ENCODE measurements at regions not wholly inside any gene's neighbourhood (a gene's known extent, or its start where the extent isn't known, plus 50 kb on each side); places are given as distances from the start of the nearest gene placed in this dataset.
"Not testable (repeated sequence)": the region's sequence is repeated elsewhere in the genome, so short reads cannot be mapped to it uniquely, and the experiment has no call there.

DNA sequence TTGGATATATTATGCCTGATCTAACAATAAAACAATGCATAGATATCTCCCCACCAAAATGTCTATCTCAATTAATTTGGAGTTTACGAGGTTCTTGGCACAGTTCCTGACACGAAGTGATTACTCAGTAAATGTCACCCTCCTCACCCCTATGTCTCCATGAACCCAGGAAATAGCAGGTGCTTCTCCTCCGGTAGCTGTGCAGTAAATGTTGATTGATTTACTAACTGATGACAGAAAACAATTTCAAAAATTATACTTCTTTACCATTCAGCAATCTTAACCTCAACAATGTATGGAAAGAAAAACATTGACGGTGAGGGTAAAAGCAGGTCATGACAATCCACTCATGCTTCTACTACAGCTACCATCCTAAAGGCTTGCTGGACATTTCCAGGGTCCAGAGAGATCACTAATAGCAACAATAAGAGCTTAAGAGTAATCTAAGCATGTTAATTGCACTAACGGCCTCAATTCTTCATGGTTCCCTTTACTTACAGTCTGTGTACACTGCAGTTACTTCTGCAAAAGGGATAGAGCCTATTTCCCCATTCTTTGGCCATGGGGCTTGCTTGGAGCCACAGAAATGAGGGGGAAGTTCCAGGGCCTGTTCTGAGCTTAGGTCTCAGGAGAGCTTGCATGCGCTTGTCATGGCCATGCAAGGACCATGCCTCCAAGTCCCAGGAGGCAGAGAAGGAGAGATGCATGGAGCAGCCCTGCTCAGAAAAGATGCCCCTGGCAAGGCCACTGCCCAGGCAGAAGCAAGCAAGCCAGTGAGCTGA lies 222.6 kb downstream of the ATP6V0E2 start:
- POLR2A ChIA-PET: not testable (repeated sequence)

DNA sequence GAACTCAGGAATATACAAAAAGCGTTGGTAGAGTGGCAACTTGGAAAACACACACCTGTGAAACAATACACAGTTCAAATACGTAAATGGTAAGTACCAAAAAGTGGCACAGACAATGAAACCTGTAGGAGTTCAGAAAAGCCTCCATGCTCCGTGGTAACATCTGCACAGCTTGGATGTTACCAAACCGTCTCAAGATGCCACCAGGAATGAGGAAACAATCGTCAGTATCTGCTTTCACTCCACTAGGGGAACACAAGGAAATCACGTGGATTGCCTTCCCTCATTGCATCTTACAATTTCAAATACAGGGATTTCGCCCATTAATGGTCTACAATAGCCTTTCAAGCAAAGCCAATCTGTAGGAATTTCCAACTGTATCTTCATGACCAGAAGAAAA lies 224.6 kb upstream of the LRRC61 start:
- H3K9me3 Mint-ChIP-seq, H3K27me3 Mint-ChIP-seq, H3K4me3 Mint-ChIP-seq: not testable (repeated sequence)

More for the DNA sequence above, 222.6 kb downstream of the ATP6V0E2 start:
- DNase-seq; H3K27me3 Mint-ChIP-seq; H3K27me3 ChIP-seq (replicated peaks in 1 of 2; ENCODE audit: control insufficient read depth in 2 of 2, extremely low read depth in 1 of 2, insufficient read depth in 2 of 2, low read length in 1 of 2); H3K4me1 Mint-ChIP-seq; H3K36me3 ChIP-seq (ENCODE audit: control insufficient read depth in 2 of 2, extremely low read depth in 1 of 2, insufficient read depth in 1 of 2, low read length in 1 of 2); H3K27ac Mint-ChIP-seq; ATAC-seq (replicated peaks in 1 of 4); H3K4me3 ChIP-seq (ENCODE audit: control insufficient read depth in 1 of 2, extremely low read depth in 1 of 2, low read length in 1 of 2); H3K27ac ChIP-seq (ENCODE audit: low read length); H3K9me3 Mint-ChIP-seq; H3K4me1 ChIP-seq (ENCODE audit: control insufficient read depth in 1 of 2, extremely low read depth in 1 of 2, insufficient read depth in 2 of 2, low read length in 2 of 2); CTCF ChIA-PET; H3K9me3 ChIP-seq; H3K36me3 Mint-ChIP-seq; H3K4me3 Mint-ChIP-seq: not testable (repeated sequence)
- WGBS (ENCODE audit: insufficient coverage): 83% methylated on average over 1 of the region's 6 CpGs

DNA sequence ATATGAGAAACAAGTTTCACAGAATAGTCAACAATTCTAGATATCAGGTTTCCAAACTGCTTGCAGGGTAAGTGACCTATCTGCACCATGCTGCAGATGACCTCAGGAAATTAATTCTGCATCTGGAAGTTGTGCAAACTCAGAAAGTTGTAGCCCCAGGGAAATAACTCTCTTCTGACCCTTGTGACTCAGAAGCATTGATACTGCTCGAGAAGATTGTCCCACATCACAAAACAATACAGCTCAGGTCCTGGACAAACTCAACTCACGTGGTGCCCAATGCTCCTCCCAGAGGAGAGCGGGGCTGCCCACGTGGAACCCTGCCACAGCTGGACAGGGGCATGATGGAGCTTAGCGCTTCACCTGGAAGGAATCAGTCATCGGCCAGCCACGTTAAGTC lies 221.9 kb upstream of the LRRC61 start:
- H3K36me3 ChIP-seq (ENCODE audit: control insufficient read depth in 2 of 2, extremely low read depth in 1 of 2, insufficient read depth in 1 of 2, low read length in 1 of 2); H3K4me1 ChIP-seq (ENCODE audit: control insufficient read depth in 1 of 2, extremely low read depth in 1 of 2, insufficient read depth in 2 of 2, low read length in 2 of 2); H3K27ac Mint-ChIP-seq; H3K4me3 ChIP-seq (ENCODE audit: control insufficient read depth in 1 of 2, extremely low read depth in 1 of 2, low read length in 1 of 2); H3K36me3 Mint-ChIP-seq; H3K4me3 Mint-ChIP-seq; H3K9me3 ChIP-seq; H3K4me1 Mint-ChIP-seq; H3K27me3 ChIP-seq (replicated peaks in 1 of 2; ENCODE audit: control insufficient read depth in 2 of 2, extremely low read depth in 1 of 2, insufficient read depth in 2 of 2, low read length in 1 of 2); H3K9me3 Mint-ChIP-seq; ATAC-seq (replicated peaks in 1 of 4); H3K27ac ChIP-seq (ENCODE audit: low read length); H3K27me3 Mint-ChIP-seq; POLR2A ChIA-PET; DNase-seq; CTCF ChIA-PET: not testable (repeated sequence)
- no CpG with 5 or more reads among the region's 7 CpGs for WGBS (ENCODE audit: insufficient coverage)

More for the DNA sequence above, 224.6 kb upstream of the LRRC61 start:
- H3K9me3 ChIP-seq; H3K4me1 Mint-ChIP-seq; H3K36me3 ChIP-seq (ENCODE audit: control insufficient read depth in 2 of 2, extremely low read depth in 1 of 2, insufficient read depth in 1 of 2, low read length in 1 of 2); DNase-seq; H3K27ac ChIP-seq (ENCODE audit: low read length); H3K27ac Mint-ChIP-seq; CTCF ChIA-PET; H3K27me3 ChIP-seq (replicated peaks in 1 of 2; ENCODE audit: control insufficient read depth in 2 of 2, extremely low read depth in 1 of 2, insufficient read depth in 2 of 2, low read length in 1 of 2); POLR2A ChIA-PET; ATAC-seq (replicated peaks in 1 of 4); H3K36me3 Mint-ChIP-seq; H3K4me1 ChIP-seq (ENCODE audit: control insufficient read depth in 1 of 2, extremely low read depth in 1 of 2, insufficient read depth in 2 of 2, low read length in 2 of 2); H3K4me3 ChIP-seq (ENCODE audit: control insufficient read depth in 1 of 2, extremely low read depth in 1 of 2, low read length in 1 of 2): not testable (repeated sequence)
- WGBS (ENCODE audit: insufficient coverage): no CpG with 5 or more reads among the region's 7 CpGs

DNA sequence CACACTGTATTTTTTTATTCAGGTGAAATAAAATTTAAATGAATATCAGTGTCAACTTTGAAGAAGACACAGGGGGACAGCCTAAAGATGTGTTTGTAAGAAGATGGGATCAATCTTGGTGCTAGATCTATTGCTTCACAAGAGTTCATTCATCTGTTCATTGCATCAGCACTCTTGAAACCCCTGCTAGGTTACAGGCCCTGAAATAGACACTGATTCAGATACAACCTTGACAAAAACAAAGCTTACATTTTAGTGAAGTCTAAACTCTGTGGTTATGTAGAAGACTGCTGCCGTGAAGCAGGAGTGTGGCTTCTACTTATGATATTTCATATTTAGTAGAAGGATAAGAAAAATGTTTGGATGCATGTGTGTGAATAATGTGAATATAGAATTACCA lies 215.9 kb upstream of the LRRC61 start:
- H3K27me3 Mint-ChIP-seq; CTCF ChIA-PET; H3K9me3 Mint-ChIP-seq; H3K36me3 Mint-ChIP-seq; H3K4me1 ChIP-seq (ENCODE audit: control insufficient read depth in 1 of 2, extremely low read depth in 1 of 2, insufficient read depth in 2 of 2, low read length in 2 of 2); ATAC-seq (replicated peaks in 1 of 4); POLR2A ChIA-PET; H3K27ac Mint-ChIP-seq; H3K4me3 ChIP-seq (ENCODE audit: control insufficient read depth in 1 of 2, extremely low read depth in 1 of 2, low read length in 1 of 2); H3K27ac ChIP-seq (ENCODE audit: low read length); H3K4me1 Mint-ChIP-seq; H3K9me3 ChIP-seq; H3K27me3 ChIP-seq (replicated peaks in 1 of 2; ENCODE audit: control insufficient read depth in 2 of 2, extremely low read depth in 1 of 2, insufficient read depth in 2 of 2, low read length in 1 of 2); DNase-seq; H3K36me3 ChIP-seq (ENCODE audit: control insufficient read depth in 2 of 2, extremely low read depth in 1 of 2, insufficient read depth in 1 of 2, low read length in 1 of 2); H3K4me3 Mint-ChIP-seq: not testable (repeated sequence)
- no CpG with 5 or more reads among the region's 1 CpG for WGBS (ENCODE audit: insufficient coverage)

DNA sequence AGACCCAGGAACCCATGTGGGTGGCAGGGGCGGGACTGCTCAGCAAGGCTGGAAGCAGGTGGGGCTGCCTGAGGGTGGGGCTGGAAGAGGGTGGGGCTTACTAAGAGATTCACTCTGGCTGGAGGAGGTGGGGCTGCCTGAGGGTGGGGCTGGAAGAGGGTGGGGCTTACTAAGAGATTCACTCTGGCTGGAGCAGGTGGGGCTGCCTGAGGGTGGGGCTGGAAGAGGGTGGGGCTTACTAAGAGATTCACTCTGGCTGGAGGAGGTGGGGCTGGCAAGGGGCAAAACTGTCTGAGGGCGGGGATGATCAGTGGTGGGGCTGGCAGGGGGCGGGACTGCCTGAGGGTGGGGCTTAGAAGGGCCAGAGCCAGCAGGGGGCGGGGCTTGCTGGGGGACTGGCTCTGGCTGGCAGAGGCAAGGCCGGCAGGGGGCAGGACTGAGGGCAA lies 212.8 kb upstream of the LRRC61 start:
- H3K9me3 Mint-ChIP-seq; H3K4me1 ChIP-seq (ENCODE audit: control insufficient read depth in 1 of 2, extremely low read depth in 1 of 2, insufficient read depth in 2 of 2, low read length in 2 of 2); CTCF ChIA-PET; H3K4me3 Mint-ChIP-seq; POLR2A ChIA-PET; H3K27ac ChIP-seq (ENCODE audit: low read length); H3K36me3 ChIP-seq (ENCODE audit: control insufficient read depth in 2 of 2, extremely low read depth in 1 of 2, insufficient read depth in 1 of 2, low read length in 1 of 2); H3K4me3 ChIP-seq (ENCODE audit: control insufficient read depth in 1 of 2, extremely low read depth in 1 of 2, low read length in 1 of 2); H3K27me3 ChIP-seq (replicated peaks in 1 of 2; ENCODE audit: control insufficient read depth in 2 of 2, extremely low read depth in 1 of 2, insufficient read depth in 2 of 2, low read length in 1 of 2); H3K27ac Mint-ChIP-seq; H3K4me1 Mint-ChIP-seq; H3K36me3 Mint-ChIP-seq; H3K9me3 ChIP-seq: not testable (repeated sequence)
- WGBS (ENCODE audit: insufficient coverage): no CpG with 5 or more reads among the region's 5 CpGs
- DNase-seq (peak in 9 of 35 experiments; percentile 1 to 17 (median 3)), ATAC-seq (replicated peaks in 1 of 4) (peak in 1 of 4 experiments; percentile 43)
- peaks cover 5 to 10% of the 10 kb centered on the region in 2 donors for H3K27me3 Mint-ChIP-seq

DNA sequence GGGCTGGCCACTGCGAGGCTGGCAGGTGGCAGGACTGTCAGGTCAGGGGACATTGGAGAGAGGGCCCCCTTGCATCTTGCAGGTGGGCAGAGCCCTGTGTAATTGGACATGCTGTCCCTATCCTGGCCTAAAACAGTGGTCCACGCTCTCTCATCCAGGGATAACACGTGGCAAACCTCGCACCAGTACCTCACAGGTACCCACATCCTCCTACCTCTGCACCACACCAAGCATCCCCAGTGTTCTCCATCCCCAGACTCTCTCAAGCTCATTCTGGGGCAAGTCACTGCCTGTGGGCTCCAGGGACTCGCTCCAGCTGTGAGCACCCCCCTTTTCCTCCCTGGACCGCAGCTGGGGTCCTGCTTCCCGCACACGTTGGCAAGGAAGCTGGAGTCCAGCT lies 212.3 kb upstream of the LRRC61 start:
- peaks cover 5 to 14% of the 10 kb centered on the region in 2 donors for H3K27me3 Mint-ChIP-seq
- H3K4me3 Mint-ChIP-seq; H3K9me3 ChIP-seq; H3K27ac Mint-ChIP-seq; H3K27me3 ChIP-seq (replicated peaks in 1 of 2; ENCODE audit: control insufficient read depth in 2 of 2, extremely low read depth in 1 of 2, insufficient read depth in 2 of 2, low read length in 1 of 2); H3K27ac ChIP-seq (ENCODE audit: low read length); H3K4me1 Mint-ChIP-seq; H3K9me3 Mint-ChIP-seq; H3K4me3 ChIP-seq (ENCODE audit: control insufficient read depth in 1 of 2, extremely low read depth in 1 of 2, low read length in 1 of 2); POLR2A ChIA-PET; H3K4me1 ChIP-seq (ENCODE audit: control insufficient read depth in 1 of 2, extremely low read depth in 1 of 2, insufficient read depth in 2 of 2, low read length in 2 of 2); ATAC-seq (replicated peaks in 1 of 4); CTCF ChIA-PET; H3K36me3 Mint-ChIP-seq; DNase-seq; H3K36me3 ChIP-seq (ENCODE audit: control insufficient read depth in 2 of 2, extremely low read depth in 1 of 2, insufficient read depth in 1 of 2, low read length in 1 of 2): not testable (repeated sequence)
- WGBS (ENCODE audit: insufficient coverage): no CpG with 5 or more reads among the region's 8 CpGs
